DND-41 (cell line): ENCODE measurements at regions not wholly inside any gene's neighbourhood (a gene's known extent, or its start where the extent isn't known, plus 50 kb on each side); places are given as distances from the start of the nearest gene placed in this dataset.

Source experiments
- CTCF ChIP-seq: IDR thresholded peaks from 2 replicates; pipeline ENCODE4 v1.5.1; 2012; ENCODE audit warnings: borderline replicate concordance, low read length, moderate library complexity, mild to moderate bottlenecking; ENCODE audit not compliant: poor library complexity, severe bottlenecking; ENCODE audit errors: extremely low read depth
- EZH2 ChIP-seq: IDR thresholded peaks from 3 replicates; pipeline ENCODE4 v1.6.1; 2012; ENCODE audit warnings: borderline replicate concordance, low read depth, mild to moderate bottlenecking, moderate library complexity, low read length, inconsistent platforms; ENCODE audit not compliant: severe bottlenecking

GRCh38 chr2:186912979-186913378, 64.0 kb upstream of the ZSWIM2 start:
- TF ChIP-seq CTCF (no peak), EZH2 (no peak)
